A549 (cell line): ENCODE measurements at regions not wholly inside any gene's neighbourhood (a gene's known extent, or its start where the extent isn't known, plus 50 kb on each side); places are given as distances from the start of the nearest gene placed in this dataset.

Source experiments
- HOXB13 ChIP-seq: fragments of 250-450 bp; sonication (Bioruptor Pico); IDR thresholded peaks from 2 replicates; pipeline ENCODE4 v1.5.0; 2020; ENCODE audit warnings: low read depth, mild to moderate bottlenecking, moderate library complexity
- JUN ChIP-seq, 2 experiments: fragments of >200 bp; sonication (Bioruptor Twin); formaldehyde crosslinking; IDR thresholded peaks; 2 replicates in 1 of 2; 3 replicates in 1 of 2; pipeline ENCODE4 v1.6.1; 2016 to 2017

DNA sequence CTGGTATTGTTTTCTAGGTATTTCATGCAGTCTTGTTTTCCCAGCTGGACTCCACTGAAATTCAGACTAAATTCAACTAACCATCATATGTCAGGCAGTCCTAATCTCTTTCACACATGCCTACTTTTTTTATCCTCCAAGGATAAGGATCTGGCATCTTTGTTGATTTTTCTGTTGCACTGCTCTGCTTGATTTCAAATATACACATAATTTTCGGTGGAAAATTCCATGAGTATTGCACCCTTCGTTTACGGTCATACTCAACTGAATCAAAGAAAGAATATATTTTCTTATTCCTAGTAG, 64.8 kb upstream of the UNC93A start:
- TF ChIP-seq HOXB13 = no peak
- no peak for TF ChIP-seq JUN (IDR thresholded peaks at IDR 0.05)
